GM12865 (cell line): ENCODE measurements at regions not wholly inside any gene's neighbourhood (a gene's known extent, or its start where the extent isn't known, plus 50 kb on each side); places are given as distances from the start of the nearest gene placed in this dataset.

Source experiments
- DNase-seq: peaks from one replicate; pipeline ENCODE4 v3.0.0; 2010; ENCODE audit warnings: low read depth
- H3K4me3 ChIP-seq: 2 replicates; pipeline ENCODE4 v1.5.1; 2011; ENCODE audit warnings: mild to moderate bottlenecking, low read depth, low read length, control low read depth
- TF ChIP-seq, protein P1 (sequence below): IDR thresholded peaks from 2 replicates; pipeline ENCODE4 v1.5.1; 2011; ENCODE audit warnings: low read length, control low read depth, low read depth, inconsistent platforms; ENCODE audit not compliant: insufficient read depth; ENCODE audit errors: missing control alignments

DNA sequence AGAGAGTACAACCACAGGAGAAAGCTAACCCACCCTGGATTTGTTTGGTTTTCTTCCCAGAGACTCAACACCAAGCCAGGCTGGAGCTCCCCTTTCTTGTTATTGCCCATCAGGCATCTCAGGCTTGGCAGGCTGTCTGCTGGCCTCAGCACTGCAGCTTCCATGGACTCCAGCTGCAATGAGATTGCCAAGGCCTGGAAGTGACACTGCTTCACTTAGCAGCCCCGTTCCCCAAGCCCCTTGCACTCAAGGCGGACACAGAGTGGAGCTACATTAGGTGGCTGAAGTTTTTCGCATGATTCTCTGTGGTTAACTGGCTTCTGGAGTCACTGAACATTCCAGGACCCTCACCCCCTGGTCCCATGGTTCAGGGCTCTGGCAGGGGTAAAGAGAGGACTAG, 163.1 kb upstream of the GDF10 start:
- TF ChIP-seq, protein P1, sequence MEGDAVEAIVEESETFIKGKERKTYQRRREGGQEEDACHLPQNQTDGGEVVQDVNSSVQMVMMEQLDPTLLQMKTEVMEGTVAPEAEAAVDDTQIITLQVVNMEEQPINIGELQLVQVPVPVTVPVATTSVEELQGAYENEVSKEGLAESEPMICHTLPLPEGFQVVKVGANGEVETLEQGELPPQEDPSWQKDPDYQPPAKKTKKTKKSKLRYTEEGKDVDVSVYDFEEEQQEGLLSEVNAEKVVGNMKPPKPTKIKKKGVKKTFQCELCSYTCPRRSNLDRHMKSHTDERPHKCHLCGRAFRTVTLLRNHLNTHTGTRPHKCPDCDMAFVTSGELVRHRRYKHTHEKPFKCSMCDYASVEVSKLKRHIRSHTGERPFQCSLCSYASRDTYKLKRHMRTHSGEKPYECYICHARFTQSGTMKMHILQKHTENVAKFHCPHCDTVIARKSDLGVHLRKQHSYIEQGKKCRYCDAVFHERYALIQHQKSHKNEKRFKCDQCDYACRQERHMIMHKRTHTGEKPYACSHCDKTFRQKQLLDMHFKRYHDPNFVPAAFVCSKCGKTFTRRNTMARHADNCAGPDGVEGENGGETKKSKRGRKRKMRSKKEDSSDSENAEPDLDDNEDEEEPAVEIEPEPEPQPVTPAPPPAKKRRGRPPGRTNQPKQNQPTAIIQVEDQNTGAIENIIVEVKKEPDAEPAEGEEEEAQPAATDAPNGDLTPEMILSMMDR = no peak
- H3K4me3 ChIP-seq = no peak overlapping the region
- DNase-seq = no peak

DNA sequence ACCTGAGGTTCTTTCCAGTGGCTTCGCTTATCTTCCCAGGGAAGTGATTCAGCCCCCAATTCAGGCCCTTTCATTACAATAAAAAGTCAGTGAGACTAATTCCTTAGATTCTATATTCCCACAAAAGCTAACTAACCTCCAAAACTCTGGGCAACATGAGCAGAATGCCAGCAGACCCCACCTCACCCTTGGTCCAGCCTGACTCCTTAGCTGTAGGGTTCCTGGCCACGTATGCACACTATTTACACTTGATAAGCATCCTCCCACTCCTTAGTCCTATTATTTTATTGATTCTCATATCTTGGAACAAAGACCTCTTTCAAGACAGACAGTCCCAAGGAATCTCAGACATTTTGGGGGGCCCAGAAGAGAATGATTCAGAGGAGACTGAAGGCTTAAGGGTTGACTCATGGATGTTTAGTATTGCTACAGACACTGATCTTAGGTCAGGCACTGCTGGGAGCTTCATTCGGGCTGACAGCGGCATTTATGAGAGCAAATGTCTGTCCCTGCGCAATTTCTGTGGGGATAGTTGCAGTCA, 162.6 kb upstream of the GDF10 start:
- no peak overlapping the region for H3K4me3 ChIP-seq
- DNase-seq = no peak

DNA sequence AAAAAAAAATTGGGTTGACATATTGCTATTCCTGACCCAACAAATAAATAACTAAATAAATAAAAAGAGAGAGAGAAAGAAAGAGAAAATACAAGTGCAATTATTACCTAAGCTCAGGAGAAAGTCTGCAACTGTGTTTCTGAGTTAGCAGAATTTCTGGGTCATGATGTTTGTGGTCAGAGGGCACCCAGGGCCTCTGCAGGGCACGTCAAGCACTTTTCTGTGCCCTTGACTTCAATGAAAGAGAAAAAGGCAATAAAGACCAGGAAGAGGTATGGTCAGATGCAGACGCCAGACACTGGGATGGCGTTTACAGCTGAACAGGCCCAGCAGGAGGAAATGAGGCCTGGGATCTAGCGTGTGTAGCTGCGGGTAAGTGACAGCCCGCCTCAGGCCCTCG, 160.9 kb upstream of the GDF10 start:
- no peak overlapping the region for H3K4me3 ChIP-seq
- DNase-seq = no peak
- TF ChIP-seq, protein P1 = no peak

More for the DNA sequence above, 162.6 kb upstream of the GDF10 start:
- TF ChIP-seq, protein P1 = no peak

DNA sequence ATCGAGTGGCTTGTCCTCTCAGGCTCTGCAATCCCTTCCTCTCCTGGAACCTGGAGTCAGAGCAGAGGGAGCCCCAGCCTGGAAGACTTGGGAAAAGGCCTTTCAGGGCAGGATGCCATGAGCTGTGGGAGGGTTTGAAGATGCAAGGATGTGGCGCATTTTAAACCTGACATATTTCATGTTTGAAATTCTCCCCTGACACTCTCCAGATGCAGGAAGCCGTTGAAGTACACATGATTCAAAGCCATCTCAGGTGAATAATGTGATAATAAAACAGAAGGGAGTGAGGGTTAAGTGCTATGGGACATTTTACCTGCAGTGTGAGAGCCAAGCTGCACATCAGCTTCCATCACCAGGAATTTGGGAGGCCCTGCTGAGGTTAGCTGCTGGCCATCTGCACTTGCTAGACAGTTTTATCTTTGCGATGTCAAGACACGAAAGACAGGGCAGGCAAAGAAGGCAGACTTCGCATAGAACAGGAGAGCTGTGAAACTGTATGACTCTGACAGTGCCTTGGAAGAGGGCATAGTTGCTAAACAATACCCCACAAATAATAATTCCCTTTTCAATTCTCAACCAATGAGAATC, 159.1 kb upstream of the GDF10 start:
- DNase-seq = no peak
- no peak overlapping the region for H3K4me3 ChIP-seq
- TF ChIP-seq, protein P1 = no peak

DNA sequence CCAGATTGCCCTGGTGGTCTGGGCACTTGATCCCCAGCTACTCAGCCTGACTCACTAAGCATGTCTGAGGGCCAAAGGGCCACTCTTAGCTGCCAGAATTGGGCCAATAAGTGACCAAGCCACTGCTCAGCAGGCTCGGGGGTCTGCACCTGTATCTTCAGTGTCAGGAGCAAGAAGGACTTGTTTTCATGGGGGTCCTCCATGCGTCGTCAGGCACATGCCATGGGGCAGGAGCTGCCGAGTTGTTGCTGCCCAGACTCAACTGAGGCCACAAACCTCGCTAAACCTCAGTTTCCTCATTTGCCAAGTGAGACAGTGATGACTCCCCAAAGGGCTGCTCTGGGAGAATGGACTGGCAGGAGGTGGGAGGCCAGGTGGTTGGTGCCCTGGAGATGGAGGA, 158.6 kb upstream of the GDF10 start:
- no peak for DNase-seq
- H3K4me3 ChIP-seq = no peak overlapping the region
- TF ChIP-seq, protein P1 = no peak

DNA sequence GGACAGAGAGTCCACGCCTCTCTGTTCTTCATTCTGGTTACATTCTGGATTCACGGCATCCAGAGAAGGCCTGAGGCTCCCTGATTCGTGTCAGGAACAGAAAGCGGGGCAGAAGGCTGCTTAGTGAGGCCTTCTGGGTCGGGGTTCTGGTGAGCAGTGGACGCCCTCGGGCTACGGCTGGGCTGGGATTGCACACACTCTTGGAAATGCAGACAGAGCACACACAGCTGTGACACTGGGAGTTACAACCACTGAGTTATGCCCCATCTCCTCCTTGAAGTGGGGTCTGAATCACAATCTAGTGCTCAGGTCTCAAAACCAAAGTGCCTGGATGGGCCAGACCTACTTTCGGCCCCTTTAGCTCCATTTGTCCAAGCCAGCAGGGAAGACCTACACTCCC, 156.9 kb upstream of the GDF10 start:
- H3K4me3 ChIP-seq = no peak overlapping the region
- TF ChIP-seq, protein P1 = no peak
- no peak for DNase-seq

DNA sequence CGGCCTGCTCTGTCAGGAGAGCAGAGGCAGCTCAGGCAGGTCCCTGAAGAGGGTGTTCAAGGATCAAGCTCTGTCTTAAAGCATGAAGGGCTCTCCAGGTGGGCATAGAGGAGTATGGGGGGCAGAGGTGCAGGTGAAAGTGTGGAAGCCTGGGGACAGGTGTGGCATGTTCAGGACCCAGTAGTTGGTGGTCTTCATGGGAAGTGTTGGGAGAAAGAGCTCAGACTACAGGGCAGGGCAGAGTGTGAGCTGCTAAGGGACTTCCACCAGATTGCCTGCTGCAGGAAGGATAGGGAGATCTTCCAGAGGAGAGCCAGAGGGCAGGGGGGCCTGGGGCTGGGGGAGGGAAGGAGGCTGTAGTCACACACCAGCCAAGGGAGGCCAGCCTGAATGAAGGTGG, 156.5 kb upstream of the GDF10 start:
- no peak overlapping the region for H3K4me3 ChIP-seq
- no peak for DNase-seq
- TF ChIP-seq, protein P1 = no peak
